HG03432 (cell line): ENCODE measurements at regions not wholly inside any gene's neighbourhood (a gene's known extent, or its start where the extent isn't known, plus 50 kb on each side); places are given as distances from the start of the nearest gene placed in this dataset.

Experiments used
- ATAC-seq: cut with Tn5 transposase; IDR thresholded peaks from one replicate; pipeline ENCODE4 v1.9.1; 2021; ENCODE audit warnings: mild to moderate bottlenecking, moderate library complexity; ENCODE audit not compliant: unreplicated experiment

DNA sequence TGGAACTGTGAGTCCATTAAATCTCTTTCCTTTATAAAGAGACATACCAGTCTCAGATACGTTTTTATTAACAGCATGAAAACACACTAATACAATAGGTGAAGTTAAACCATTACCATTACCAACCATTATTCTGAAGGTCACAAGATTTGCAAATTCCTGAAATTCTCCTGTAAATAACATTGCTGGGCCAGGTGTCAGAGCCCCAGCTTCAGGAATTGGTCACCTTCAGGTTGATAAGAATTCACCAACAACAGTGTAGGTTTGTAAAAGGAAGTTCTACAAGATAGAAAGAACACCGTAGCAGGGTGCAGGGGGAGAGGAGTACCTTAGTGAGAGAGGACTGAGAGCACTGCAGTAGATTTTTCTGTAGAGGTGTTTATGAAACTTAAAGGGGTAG is 644.3 kb downstream of the CDY2B start:
- no peak for ATAC-seq

DNA sequence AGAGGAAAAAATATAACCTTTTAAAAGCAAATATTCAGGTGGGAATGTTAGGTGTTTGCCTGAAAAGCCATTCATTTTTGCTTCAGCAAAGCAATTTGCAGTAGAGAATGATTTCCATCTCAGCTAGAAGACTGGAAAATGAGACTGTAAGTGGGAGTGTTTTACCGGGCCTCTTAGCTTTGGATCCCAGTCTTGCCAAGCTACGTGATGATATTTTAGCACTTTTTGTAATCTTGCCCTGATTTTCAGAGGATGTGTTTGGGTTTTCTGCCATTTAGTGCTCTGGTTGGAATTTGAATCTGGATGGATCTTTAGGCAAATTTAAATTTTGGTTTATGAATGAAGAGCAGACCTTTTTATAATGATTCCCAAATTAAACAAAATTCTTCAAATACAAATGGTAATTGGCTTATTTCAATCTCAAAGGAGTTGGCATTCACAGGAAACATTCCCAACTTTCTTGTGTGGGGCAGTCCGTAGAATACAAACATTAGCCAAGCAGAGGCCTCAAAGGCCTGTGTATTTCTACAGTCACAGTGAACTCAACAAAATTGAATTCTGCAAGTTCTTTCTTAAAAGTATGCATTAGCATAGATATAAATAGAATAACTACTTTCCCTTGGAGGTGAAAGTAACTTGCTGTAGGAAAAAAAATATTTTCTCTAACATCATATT is 646.4 kb downstream of the CDY2B start:
- ATAC-seq, result no peak

DNA sequence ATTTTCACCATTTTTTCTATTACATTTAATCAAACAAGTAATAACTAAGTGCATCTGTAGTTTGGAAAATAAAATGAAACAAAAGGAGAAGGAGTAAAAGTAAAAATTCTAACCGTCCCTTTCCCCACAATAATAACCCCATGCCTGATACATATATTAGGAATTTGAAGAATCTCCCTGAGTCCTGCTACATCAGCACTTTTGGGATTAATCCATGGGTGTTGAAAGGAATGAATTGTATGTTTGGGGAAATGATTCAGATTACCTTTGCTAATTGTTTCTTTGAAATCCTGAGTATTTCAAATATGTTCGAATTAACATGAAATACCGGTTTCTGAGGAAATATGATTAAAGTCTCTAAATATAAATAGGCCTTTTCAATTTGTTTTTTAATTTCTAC is 648.0 kb downstream of the CDY2B start:
- ATAC-seq, result no peak

DNA sequence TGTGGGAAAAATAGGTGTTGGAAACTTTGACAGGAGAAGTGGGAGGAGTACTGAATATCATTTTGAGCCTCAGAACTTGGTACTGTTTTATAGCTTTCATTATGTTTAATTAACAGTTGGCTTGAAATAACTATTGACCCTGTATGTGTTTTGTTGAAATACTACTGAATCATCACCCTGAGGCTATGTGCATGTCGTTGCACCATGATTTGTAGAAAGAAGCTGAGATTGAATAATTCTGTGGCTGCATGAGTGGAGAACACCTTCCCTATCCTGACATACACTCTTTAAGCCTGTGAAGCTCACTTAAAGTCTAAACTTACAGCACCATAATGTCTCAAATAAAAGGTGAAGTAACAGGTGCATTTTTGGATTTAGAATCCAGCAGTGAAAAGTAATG is 656.5 kb downstream of the CDY2B start:
- ATAC-seq, result no peak

DNA sequence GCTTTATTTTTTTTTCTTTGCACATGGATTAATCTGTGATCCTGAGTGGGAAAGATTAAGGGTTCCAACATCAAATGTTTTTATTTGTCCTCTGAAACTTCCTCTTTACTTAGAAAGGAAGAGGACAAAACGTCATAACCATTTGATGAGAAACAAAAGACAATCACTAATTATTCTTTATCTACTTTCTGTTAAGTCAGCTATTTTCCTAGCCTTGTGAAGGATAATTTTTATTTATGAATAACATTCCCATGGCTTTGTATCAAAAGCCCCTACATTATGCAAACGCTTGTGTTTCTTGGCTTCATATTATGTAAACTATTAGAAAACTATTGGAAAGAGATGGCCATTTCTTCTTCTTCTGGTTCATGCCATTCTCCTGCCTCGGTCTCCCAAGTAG is 677.6 kb downstream of the CDY2B start:
- no peak for ATAC-seq

DNA sequence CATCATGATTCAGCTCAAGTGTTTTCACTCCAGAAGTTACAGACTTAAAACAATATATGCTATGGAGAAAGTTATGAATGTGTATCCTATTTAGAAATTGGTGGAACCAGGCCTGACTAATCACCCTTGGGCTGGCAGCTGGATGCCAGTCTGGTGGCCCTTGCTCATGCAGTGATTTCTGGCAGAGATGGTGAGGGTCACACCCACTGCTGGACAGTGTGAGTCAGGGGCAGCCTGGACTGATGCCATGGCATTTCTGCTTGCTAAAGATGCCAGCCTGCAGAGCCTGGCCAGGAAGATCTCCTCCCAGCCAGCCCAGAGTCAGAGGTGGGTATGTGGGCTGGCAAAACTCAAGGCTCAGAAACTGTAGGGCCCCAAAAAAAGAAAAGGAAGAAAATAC is 695.7 kb downstream of the CDY2B start:
- no peak for ATAC-seq

DNA sequence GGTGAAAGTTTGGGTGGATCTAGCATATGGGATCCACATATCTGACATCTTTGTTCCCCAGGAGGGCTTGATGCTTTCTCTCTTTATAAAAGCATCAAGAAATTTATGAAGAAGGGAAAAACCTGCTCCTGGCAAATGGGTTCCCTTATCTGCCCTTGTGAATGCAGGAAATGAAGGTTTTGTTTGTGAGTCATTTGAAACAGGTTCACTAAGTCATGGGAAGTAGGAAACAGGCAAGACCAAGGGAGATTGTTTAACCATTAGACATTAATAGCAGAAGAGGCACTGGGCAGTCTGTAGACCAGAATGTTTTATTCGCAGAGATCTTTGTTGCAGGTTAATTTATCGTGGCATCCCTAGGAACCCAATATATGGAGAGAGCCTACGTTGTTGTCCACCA is 713.1 kb downstream of the CDY2B start:
- ATAC-seq, result no peak

DNA sequence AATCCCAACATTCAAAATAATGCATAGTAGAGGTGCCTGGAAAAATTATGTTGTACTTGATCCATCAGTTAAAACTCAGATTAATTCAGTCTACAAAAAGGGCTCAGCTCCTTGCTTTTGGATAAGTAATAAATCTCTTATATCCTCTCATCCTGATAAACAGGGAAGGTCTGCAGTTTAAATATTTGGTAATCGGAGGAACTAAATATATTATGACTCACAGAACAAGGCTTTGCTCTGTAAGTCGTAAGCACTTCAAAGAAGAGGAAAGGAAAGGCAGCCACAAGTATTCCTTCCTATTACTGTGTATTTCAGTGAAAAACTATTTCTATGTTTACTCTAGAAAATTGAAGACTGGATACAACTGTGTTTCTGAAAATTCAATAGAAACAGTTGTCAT is 757.9 kb downstream of the CDY2B start:
- no peak for ATAC-seq

DNA sequence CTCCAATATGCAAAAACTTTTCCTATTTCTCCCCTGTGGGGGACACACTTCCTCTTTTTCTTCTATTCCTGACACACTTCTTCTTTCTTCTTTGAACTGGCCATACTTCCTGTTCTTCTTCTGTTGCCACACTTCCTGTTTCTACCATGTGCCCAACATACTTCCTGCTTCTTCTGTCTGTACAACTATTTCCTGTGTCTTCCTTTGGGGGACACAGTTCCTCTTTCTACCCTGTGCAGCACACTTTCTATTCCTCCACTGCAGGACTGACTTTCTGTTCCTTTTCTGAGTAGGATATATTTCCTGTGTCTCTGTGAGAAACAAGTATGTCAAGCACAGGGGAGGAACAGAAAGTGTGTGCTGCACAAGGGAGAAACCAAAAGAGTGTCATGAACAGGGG is 794.7 kb downstream of the CDY2B start:
- no peak for ATAC-seq

DNA sequence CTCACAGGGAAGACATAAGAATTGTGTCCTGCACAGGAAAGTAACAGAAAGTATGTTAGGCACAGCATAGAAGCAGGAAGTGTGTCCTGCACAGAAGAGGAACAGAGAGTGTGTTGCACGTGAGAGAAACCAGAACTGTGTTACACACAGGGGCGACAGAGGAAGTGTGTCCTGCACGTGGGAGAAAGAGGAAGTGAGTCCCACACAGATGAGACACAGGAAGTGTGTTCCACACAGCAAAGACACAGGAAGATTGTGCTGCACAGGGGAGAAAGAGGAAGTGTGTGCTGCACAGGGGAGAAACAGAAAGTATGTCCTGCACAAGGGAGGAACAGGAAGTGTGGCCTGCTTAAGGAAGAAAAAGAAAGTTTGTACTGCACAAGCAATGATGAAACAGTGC is 800.1 kb downstream of the CDY2B start:
- ATAC-seq, result no peak

DNA sequence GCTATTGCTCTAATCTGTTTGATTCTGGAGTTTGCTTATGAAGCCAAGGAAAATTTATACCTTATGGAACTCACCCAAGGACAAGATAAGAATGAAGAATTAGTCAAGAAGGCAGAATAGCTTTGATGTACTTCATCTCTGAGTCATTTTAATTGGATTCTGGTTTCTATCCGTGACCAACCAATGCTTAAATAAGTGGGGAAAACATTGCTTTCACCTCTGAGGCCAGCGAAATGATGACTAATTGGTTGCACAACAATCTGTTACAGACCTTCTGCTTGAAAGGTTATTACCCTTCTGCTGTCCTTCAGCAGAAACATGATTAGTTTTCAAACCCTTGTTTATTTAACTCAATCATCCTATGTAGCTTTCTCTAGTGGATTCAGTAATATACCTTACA is 812.7 kb downstream of the CDY2B start:
- no peak for ATAC-seq

DNA sequence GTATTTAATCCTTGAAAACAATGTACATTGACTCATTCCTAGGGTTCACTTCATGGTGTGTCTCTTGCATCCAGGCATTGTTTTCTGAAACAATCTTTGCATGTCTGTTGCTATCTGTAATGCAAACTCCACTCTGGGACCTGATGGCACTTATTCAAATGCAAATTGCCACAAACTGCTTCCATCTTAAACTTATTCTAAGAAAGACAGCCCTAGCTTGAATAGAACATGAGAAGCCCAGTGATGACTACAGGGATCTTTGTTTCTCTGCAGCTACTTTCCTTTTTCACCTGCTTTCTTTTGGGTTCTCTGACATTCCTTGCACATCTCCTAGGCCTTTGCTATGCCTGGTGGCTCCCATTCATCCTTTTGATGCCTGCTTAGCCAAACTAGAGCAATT is 827.0 kb downstream of the CDY2B start:
- ATAC-seq, result no peak

DNA sequence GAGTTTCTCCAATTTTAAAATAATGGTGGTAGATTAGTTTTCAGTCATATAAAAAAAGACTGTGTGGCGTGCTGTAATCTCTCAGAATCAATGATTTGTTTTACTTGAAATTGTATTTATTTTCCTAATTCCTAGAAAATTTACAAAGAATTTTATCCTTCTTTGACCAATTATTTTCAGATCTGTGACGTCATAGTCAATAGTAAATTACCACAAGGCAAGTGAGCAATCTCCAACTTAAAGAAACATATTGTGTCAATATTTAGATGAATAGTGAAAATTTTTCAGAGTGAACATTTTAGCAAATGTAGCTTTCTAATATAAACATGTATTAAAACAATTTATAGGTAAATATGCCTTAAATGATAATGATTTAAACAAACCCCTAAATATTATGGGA is 829.6 kb downstream of the CDY2B start:
- no peak for ATAC-seq

DNA sequence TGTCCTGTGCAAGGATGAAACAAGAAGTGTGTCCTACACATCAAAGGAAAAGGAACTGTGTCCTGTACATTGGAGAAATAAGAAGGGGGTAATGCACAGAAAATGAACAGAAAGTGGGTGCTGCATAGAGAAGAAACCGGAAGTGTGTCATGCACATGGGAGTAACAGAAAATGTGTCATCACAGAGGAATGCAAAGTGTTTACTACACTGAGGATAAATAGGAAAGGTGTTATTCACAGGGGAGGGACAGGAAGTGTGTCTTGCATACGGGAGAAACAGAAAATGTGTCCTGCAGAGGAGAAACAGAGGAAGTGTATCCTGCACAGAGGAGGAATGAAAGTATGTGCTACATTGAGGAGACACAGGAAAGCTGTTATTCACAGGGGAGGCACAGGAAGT is 834.9 kb downstream of the CDY2B start:
- ATAC-seq, result no peak

DNA sequence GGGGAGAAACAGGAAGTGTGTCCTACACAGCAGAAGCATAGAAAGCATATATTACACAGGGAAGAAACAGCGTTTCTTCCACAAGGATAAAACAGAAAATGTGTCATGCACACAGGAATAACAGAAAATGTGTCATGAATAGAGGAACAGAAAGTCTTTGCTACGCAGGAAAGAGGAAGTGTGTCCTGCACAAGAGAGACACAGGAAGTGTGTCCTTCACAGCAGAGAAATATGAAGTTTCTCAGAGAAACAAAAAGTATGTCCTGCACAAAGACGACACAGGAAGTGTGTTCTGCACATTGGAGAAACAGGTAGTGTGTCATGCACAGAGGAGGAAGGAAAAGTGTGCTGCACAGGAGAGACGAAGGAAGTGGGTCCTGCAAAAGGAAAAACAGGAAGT is 835.3 kb downstream of the CDY2B start:
- peak; percentile 42 for ATAC-seq

DNA sequence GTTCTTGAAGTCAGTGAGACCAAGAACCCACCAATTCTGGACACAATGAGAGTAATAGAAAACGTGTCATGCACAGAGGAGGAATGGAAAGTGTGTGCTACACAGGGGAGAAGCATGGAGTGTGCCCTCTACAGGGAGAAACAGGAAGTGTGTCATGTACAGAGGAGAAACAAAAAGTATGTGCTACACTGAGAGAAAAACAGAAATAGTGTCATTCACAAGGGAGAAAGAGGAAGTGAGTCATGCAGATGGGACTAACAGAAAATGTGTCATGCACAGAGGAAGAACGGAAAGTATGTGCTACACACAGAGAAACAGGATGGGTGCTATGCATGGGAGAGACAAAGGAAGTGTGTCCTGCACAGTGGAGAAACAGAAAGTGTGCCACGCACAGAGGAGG is 835.7 kb downstream of the CDY2B start:
- peak; percentile 67 for ATAC-seq

DNA sequence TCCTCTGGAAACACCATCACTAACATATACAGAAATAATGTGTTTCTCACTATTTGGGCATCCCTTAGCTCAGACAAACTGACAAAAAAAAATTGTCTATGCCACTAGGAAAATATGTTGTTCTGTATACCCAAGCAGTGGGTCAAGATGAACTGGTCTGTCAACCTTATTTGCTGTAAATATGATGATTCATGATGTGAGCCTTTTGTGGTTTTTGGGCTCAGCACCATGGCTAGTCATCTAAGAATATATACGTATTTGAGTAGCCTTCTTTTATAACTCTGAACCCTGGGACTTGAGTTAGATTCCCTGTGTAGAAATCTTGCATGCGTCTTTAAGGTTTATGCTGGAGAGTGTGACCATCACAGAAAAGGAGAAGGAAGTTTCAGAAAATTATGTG is 841.6 kb downstream of the CDY2B start:
- no peak for ATAC-seq

DNA sequence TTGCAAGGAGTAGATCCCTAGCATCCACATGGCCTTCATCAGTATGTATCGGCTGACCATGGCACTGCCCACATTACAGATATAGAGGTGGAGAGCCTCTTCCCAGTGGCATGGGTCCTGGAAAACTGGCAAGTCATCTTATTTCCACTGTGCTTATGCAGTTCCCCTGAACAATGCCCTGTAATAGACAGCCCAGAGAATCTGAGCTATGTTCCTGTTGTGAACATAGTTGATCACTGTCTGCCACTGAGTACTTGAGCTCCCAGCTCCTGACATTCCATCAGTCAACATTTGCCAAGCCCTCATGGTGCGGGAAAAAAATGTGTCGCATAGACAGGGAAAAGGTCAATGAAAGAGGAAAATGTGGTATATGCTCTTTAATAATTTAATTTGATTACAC is 861.9 kb downstream of the CDY2B start:
- ATAC-seq, result no peak

DNA sequence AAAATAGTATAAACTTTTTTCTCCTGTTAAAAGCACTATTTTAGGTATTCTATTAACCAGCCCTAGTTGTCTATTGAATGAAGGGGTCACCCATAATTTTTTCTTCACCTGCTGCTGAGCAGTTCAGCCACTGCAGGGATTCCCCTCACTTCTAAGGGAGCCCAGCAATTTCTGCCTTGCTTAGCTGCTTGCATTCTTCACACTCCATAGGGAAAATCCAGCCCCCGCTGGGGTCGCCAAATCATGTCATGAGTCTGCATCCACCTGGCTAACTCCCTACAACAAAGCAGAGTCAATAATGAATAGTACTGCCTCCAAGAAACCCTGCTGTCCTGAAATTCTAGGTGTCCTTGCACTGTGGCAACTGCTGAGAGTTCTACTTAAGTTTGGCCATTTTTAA is 886.5 kb downstream of the CDY2B start:
- ATAC-seq, result no peak

DNA sequence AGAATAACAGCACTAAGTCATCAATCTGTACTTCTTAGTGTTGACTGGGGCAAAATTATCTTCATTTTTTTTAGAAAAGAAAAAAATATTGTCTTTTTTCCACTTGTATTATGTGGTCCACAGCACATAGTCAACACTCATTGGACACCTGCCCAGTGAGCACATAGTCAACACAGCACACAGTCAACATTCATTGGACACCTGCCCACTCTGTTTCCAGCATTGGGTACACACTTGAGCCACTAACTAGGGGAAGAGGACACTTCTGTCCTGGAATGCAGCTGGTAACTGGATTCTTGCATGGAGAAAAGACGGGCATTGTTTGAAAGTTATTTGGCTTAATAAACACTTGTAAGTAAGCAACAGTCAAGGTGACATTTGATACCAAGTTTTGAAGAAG is 898.2 kb downstream of the CDY2B start:
- ATAC-seq, result no peak

DNA sequence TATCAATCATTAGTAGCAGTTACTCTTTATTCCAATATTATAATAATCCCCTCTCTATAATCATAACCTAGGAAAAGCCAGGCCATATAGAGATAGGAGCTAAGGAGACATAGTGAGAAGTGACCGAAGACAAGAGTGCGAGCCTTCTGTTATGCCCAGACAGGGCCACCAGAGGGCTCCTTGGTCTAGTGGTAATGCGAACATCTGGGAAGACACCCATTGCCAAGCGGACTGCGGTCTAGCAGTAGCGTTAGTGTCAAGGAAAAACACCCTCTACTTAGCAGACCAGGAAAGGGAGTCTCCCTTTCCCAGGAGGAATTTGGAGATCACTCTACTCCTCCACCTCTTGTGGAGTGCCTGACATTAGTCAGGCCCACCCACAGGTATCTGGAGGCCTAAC is 920.9 kb downstream of the CDY2B start:
- no peak for ATAC-seq

DNA sequence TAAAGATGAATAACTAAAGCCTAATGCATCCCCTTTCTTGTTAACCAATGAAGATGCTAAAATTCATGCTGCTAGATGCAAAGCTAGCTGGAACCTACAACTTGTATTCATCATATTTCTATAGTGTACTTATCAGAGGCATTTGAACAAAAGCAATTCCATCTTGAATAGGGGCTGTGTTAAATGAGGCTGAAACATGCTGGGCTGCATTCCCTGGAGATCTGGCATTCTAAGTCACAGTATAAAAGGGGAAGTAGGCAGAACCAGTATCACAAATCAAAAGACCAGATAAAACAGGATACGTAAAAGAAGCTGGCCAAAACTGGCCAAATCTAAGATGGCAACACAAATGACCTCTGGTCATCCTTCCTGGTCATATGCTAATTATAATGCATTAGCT is 932.8 kb downstream of the CDY2B start:
- no peak for ATAC-seq
